OCI-LY1 (cell line): ENCODE measurements at regions not wholly inside any gene's neighbourhood (a gene's known extent, or its start where the extent isn't known, plus 50 kb on each side); places are given as distances from the start of the nearest gene placed in this dataset.

Experiments used
- H2AFZ ChIP-seq: fragments of 200-600 bp; sonication (generic), shearing (Covaris generic); 2 replicates; pipeline ENCODE4 v1.6.0; 2014; ENCODE audit warnings: antibody characterized with exemption, mild to moderate bottlenecking, low read length
- H3F3A ChIP-seq: fragments of 200-600 bp; sonication (generic), shearing (Covaris generic); 2 replicates; pipeline ENCODE4 v1.6.0; 2014; ENCODE audit warnings: mild to moderate bottlenecking, antibody characterized with exemption, low read length, moderate library complexity; ENCODE audit not compliant: insufficient read depth
- H3K27ac ChIP-seq: fragments of 200-600 bp; sonication (generic); 2 replicates; pipeline ENCODE4 v1.5.1; 2014; ENCODE audit warnings: low read length, mixed run types, mild to moderate bottlenecking, low read depth; ENCODE audit not compliant: poor library complexity, severe bottlenecking
- H3K27me3 ChIP-seq: fragments of 200-600 bp; sonication (generic); 2 replicates; pipeline ENCODE4 v1.6.0; 2014; ENCODE audit warnings: antibody characterized with exemption, mild to moderate bottlenecking, low read length, moderate library complexity; ENCODE audit not compliant: insufficient read depth
- H3K36me3 ChIP-seq: fragments of 200-600 bp; sonication (generic); 2 replicates; pipeline ENCODE4 v1.6.1; 2014; ENCODE audit warnings: mild to moderate bottlenecking, antibody characterized with exemption, low read length, moderate library complexity, mixed read lengths; ENCODE audit not compliant: insufficient read depth
- H3K4me1 ChIP-seq: fragments of 200-600 bp; sonication (generic); 2 replicates; pipeline ENCODE4 v1.5.1; 2014; ENCODE audit warnings: mild to moderate bottlenecking, low read length, moderate library complexity; ENCODE audit not compliant: insufficient read depth, severe bottlenecking
- H3K4me2 ChIP-seq: fragments of 200-600 bp; sonication (generic), shearing (Covaris generic); 2 replicates; pipeline ENCODE4 v1.6.1; 2014; ENCODE audit warnings: low read length
- H3K4me3 ChIP-seq: fragments of 200-600 bp; sonication (generic); 2 replicates; pipeline ENCODE4 v1.5.1; 2014; ENCODE audit warnings: low read length, low read depth, mild to moderate bottlenecking, mixed read lengths; ENCODE audit not compliant: poor library complexity, severe bottlenecking
- H3K79me2 ChIP-seq: fragments of 200-600 bp; shearing (Covaris generic); 2 replicates; pipeline ENCODE4 v1.6.1; 2016; ENCODE audit warnings: mixed run types, low read length, mixed read lengths; ENCODE audit not compliant: insufficient read depth
- H3K9ac ChIP-seq: fragments of 200-600 bp; sonication (generic), shearing (Covaris generic); 2 replicates; pipeline ENCODE4 v1.6.1; 2014; ENCODE audit warnings: mild to moderate bottlenecking, low read length, mixed read lengths
- H3K9me2 ChIP-seq: fragments of 200-600 bp; sonication (generic), shearing (Covaris generic); 2 replicates; pipeline ENCODE4 v1.6.1; 2014; ENCODE audit warnings: low read depth, mild to moderate bottlenecking, low read length, mixed read lengths
- H3K9me3 ChIP-seq: fragments of 200-600 bp; shearing (Covaris generic); 2 replicates; pipeline ENCODE4 v1.6.1; 2014; ENCODE audit warnings: low read length, mixed read lengths
- H4K20me1 ChIP-seq: fragments of 200-600 bp; sonication (generic), shearing (Covaris generic); 2 replicates; pipeline ENCODE4 v1.6.0; 2016; ENCODE audit warnings: mild to moderate bottlenecking, low read length; ENCODE audit not compliant: insufficient read depth
- EZH2 ChIP-seq: fragments of 200-600 bp; sonication (generic), shearing (Covaris generic); IDR thresholded peaks from 2 replicates; pipeline ENCODE4 v1.8.0; 2017; ENCODE audit warnings: borderline replicate concordance, mixed run types, mild to moderate bottlenecking, antibody characterized with exemption, low read length, moderate library complexity, mixed read lengths
- TF ChIP-seq, protein P1 (sequence below): fragments of 200-600 bp; sonication (generic), shearing (Covaris generic); IDR thresholded peaks from 2 replicates; pipeline ENCODE4 v1.5.1; 2017; ENCODE audit warnings: mild to moderate bottlenecking, antibody characterized with exemption, low read length, moderate library complexity, mixed read lengths

DNA sequence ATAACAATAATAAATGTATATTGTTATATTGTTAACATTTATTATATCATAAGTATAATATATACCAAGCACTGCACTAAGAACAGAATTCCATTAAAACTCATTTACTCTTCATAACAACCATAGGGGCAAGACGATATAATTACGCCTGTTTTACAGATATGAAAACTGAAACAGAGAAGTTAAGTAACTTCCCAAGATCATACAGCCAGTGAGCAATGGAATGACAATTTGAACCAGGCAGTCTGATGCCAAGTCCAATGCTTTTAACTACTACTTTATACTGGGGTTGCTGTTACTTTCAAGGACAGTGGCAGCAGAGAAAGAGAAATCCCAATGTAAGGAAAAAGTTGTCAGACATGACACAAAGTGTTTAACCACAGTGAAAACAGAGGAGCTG is 338.8 kb upstream of the ID2 start:
- no peak overlapping the region for H2AFZ ChIP-seq
- H3K79me2 ChIP-seq, result no peaks in the 10 kb centered on the region
- H3F3A ChIP-seq, result no peaks in the 10 kb centered on the region
- H3K27ac ChIP-seq, result no peak overlapping the region
- H3K9me3 ChIP-seq, result peaks cover 3% of the 10 kb centered on the region; the same call in 1 of the 2 replicates
- TF ChIP-seq, protein P1, sequence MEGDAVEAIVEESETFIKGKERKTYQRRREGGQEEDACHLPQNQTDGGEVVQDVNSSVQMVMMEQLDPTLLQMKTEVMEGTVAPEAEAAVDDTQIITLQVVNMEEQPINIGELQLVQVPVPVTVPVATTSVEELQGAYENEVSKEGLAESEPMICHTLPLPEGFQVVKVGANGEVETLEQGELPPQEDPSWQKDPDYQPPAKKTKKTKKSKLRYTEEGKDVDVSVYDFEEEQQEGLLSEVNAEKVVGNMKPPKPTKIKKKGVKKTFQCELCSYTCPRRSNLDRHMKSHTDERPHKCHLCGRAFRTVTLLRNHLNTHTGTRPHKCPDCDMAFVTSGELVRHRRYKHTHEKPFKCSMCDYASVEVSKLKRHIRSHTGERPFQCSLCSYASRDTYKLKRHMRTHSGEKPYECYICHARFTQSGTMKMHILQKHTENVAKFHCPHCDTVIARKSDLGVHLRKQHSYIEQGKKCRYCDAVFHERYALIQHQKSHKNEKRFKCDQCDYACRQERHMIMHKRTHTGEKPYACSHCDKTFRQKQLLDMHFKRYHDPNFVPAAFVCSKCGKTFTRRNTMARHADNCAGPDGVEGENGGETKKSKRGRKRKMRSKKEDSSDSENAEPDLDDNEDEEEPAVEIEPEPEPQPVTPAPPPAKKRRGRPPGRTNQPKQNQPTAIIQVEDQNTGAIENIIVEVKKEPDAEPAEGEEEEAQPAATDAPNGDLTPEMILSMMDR, result no peak
- TF ChIP-seq EZH2, result no peak
- no peaks in the 10 kb centered on the region for H3K4me1 ChIP-seq
- no peaks in the 10 kb centered on the region for H3K9me2 ChIP-seq
- H3K9ac ChIP-seq, result no peak overlapping the region
- H3K4me2 ChIP-seq, result no peak overlapping the region
- no peaks in the 10 kb centered on the region for H4K20me1 ChIP-seq
- H3K27me3 ChIP-seq, result no peaks in the 10 kb centered on the region
- no peak overlapping the region for H3K4me3 ChIP-seq
- H3K36me3 ChIP-seq, result no peaks in the 10 kb centered on the region; the same call in 1 of the 2 replicates

DNA sequence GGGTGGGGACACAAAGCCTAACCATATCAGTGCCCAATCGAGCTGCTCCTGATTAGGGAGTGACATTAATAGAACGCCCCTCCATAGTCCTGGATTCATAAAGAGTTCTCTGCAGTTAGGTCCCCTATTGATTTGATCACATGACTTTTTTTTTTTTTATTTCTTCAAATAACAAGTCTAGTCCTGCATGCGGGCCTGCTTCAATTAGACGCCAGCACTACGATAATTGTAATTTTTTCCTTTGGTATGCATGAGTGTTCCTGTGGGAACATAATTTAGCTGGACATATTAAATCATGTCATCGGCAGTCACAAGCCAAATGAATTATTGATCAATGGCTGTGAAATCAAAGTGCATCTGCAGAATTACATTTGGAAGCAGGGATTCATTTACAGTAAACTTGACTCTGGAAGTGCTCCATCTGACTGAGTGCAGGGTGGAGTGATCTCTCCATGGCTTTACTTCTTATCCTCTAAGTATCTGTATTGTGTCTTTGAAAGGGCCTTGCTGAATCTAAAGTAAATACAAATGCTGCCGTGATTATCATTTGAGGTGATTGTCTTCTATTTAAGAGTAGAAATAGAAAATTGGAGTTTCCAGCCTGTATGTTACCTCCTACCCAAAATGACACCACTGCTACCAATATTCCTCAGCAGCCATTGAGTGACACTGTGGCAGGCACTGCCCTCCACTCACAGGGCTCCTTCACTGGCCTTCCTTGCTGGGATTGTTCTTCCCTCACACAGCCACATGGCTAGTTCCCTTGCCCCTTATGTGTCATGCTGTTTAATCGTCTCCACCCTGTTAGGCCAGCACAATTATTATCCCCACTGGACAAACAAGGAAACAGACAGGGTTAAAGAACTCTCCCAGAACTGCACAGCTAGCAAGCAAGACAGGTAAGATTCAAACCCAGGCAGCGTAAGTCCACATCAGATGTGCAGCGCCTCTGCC is 337.4 kb upstream of the ID2 start:
- Histone ChIP-seq H3K9me2 (no peaks in the 10 kb centered on the region), H3K27ac (no peak overlapping the region), H3K9me3 (peaks cover 3% of the 10 kb centered on the region; the same call in 1 of the 2 replicates), H3K27me3 (no peaks in the 10 kb centered on the region), H3F3A (no peaks in the 10 kb centered on the region), H3K4me1 (no peaks in the 10 kb centered on the region), H2AFZ (no peak overlapping the region), H3K4me2 (no peak overlapping the region), H3K4me3 (no peak overlapping the region), H3K36me3 (no peaks in the 10 kb centered on the region; the same call in 1 of the 2 replicates), H3K9ac (no peak overlapping the region), H4K20me1 (no peaks in the 10 kb centered on the region), H3K79me2 (no peaks in the 10 kb centered on the region)
- TF ChIP-seq, protein P1, result no peak
- TF ChIP-seq EZH2, result no peak

DNA sequence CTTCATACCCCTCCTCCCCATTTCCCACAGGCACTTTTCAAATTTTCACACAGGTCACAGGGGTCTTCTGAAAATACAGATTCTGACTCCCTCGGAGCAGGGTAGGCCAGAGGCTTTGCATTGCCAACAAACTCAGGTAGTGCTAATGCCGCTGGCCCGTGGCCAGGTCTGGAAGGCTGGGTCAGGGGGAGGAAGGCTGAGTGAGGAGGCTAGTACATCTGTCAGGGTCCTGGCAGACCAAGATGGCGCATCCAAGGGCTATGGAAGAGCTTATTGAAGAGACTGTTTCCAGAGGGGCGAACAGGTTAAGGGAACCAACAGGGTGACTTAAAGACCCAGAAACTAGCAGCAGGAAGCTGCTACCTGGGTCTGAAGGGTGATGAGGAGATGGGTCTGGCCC is 336.7 kb upstream of the ID2 start:
- H4K20me1 ChIP-seq, result no peaks in the 10 kb centered on the region
- no peak overlapping the region for H3K4me2 ChIP-seq
- H3K27ac ChIP-seq, result no peak overlapping the region
- no peak overlapping the region for H3K9ac ChIP-seq
- TF ChIP-seq, protein P1, result no peak
- TF ChIP-seq EZH2, result no peak
- H3K36me3 ChIP-seq, result no peaks in the 10 kb centered on the region; the same call in 1 of the 2 replicates
- no peaks in the 10 kb centered on the region for H3K4me1 ChIP-seq
- H3K4me3 ChIP-seq, result no peak overlapping the region
- no peaks in the 10 kb centered on the region for H3K79me2 ChIP-seq
- H3K9me2 ChIP-seq, result no peaks in the 10 kb centered on the region
- no peaks in the 10 kb centered on the region for H3K27me3 ChIP-seq
- H3F3A ChIP-seq, result no peaks in the 10 kb centered on the region
- no peaks in the 10 kb centered on the region; the same call in 1 of the 2 replicates for H3K9me3 ChIP-seq
- H2AFZ ChIP-seq, result no peak overlapping the region
